ENCODE measurements at regions not wholly inside any gene's neighbourhood (a gene's known extent, or its start where the extent isn't known, plus 50 kb on each side); places are given as distances from the start of the nearest gene placed in this dataset.

DNA sequence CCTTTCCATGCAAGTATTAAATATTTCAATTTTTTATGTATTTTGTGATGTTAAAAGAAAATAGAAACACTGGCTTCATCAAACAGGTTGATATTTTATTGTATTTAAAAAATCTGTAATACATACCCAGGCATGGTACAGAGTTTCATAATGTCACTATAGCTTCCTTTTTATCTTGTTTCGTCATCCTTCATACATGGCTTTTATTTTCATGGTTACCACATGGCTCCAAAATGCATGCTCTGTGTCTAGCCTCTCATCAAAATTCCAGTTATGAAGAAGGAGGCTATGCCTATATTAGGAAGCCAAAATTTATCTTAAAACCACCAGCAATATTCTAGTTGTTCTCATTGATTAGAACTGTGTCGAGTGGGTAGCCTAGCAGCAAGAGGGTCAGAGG is 464.8 kb downstream of the BTG1 start:
- no peak for FAIRE-seq
- TF ChIP-seq, protein P1, sequence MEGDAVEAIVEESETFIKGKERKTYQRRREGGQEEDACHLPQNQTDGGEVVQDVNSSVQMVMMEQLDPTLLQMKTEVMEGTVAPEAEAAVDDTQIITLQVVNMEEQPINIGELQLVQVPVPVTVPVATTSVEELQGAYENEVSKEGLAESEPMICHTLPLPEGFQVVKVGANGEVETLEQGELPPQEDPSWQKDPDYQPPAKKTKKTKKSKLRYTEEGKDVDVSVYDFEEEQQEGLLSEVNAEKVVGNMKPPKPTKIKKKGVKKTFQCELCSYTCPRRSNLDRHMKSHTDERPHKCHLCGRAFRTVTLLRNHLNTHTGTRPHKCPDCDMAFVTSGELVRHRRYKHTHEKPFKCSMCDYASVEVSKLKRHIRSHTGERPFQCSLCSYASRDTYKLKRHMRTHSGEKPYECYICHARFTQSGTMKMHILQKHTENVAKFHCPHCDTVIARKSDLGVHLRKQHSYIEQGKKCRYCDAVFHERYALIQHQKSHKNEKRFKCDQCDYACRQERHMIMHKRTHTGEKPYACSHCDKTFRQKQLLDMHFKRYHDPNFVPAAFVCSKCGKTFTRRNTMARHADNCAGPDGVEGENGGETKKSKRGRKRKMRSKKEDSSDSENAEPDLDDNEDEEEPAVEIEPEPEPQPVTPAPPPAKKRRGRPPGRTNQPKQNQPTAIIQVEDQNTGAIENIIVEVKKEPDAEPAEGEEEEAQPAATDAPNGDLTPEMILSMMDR (IDR thresholded peaks at IDR 0.05; ENCODE audit: insufficient read depth, missing control alignments) = no peak
- no peak for DNase-seq (ENCODE audit: insufficient read length, low spot score)

DNA sequence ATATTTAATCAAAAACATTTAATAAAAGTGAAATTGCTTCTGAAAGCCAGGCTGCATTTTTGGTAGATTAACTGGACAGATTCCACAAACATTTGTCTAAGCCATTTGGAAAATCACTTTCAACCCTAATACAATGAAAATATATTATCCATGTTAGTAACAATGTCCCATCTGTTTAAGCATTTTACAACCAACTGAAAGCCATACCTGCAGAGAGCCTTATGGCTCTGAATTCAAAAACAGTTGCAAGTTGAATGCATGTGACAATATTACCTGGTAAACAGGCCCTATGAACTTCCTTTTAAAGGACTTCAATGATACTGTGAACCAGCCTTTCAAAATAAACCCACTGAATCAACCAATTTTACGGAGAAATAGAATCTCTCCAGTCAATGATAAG is 468.1 kb downstream of the BTG1 start:
- TF ChIP-seq, protein P1 (IDR thresholded peaks at IDR 0.05; ENCODE audit: insufficient read depth, missing control alignments) = no peak
- FAIRE-seq = no peak
- no peak for DNase-seq (ENCODE audit: insufficient read length, low spot score)

DNA sequence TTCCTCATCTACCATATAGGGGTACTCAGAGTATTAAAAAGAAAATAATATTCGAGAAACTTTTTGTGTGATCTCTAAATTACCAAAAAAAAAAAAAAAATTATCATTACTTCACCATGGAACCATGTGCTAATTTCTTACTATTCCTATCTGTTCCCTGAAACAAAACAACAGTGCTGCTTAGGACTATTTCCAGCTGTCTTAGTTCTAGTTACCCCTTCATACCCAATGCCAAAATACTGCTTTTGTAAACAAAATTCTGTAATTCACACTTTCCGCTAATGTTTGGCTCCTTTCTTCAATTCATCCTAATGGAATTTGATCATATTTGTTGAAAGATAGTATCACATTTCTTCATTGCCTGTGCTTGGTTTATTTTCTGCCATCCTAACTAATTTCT is 470.2 kb downstream of the BTG1 start:
- FAIRE-seq = no peak
- TF ChIP-seq, protein P1 (IDR thresholded peaks at IDR 0.05; ENCODE audit: insufficient read depth, missing control alignments) = no peak
- DNase-seq (ENCODE audit: insufficient read length, low spot score) = no peak

DNA sequence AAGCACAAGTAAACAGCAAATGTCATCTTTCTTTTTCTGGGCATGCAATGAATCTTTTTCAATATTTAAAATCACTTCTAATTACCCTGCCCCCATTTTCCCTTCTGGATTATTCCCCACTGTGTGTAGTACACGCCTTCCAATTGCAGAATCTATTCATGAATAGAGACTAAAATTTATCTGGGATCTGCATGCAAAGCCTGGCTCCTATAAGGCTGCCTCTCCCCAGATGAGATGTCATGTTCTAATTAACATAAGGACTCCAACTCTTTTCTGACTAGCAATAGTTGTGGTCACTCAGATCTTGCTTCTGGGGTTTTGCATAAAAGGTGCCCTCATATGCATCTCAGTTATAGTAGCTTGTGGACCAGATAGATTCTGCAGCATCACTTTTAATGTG is 473.5 kb downstream of the BTG1 start:
- FAIRE-seq = no peak

DNA sequence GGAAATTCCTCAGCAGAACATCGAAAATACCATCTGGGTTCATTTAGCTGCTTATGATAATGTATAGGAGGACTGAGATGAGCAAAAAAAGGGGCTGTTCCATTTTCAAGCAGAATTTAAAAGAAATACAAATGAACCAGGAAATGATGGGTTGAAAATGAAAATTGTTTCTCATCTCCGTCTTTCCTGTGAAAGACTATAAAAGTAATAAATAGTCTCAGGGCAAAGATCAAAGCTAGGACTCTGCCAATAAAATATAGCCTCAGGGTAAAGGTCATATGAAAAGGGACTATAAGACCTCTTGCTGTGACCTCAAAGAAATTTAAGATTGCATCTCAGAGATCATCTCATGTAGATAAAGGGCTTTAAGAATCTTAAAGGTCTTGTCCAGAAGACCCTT is 478.0 kb downstream of the BTG1 start:
- FAIRE-seq (no peak), DNase-seq (ENCODE audit: insufficient read length, low spot score) (no peak)
- TF ChIP-seq, protein P1 (IDR thresholded peaks at IDR 0.05; ENCODE audit: insufficient read depth, missing control alignments) = no peak

More for the DNA sequence above, 473.5 kb downstream of the BTG1 start:
- TF ChIP-seq, protein P1 (IDR thresholded peaks at IDR 0.05; ENCODE audit: insufficient read depth, missing control alignments) = no peak
- DNase-seq (ENCODE audit: insufficient read length, low spot score) = no peak

DNA sequence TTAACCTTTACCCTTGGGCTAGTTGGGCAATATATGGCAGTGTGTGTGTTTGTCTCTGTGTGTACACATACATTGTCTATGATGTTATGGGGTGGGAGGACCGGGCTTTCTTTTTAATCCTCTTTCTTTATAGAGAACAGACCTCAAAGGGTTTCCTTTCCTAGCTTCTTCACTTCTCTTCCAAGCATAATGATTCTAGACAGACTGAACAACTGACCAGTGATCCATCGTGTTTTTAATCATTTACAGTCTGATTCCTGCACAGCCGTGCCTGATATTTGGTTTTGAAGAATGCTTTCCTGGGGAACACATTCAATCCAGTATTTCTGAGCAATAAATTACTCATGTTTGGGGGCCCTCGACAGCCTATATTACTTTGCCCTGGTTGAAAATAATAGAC is 481.1 kb upstream of the DCN start:
- FAIRE-seq (no peak), DNase-seq (ENCODE audit: insufficient read length, low spot score) (no peak)
- TF ChIP-seq, protein P1 (IDR thresholded peaks at IDR 0.05; ENCODE audit: insufficient read depth, missing control alignments) = no peak

DNA sequence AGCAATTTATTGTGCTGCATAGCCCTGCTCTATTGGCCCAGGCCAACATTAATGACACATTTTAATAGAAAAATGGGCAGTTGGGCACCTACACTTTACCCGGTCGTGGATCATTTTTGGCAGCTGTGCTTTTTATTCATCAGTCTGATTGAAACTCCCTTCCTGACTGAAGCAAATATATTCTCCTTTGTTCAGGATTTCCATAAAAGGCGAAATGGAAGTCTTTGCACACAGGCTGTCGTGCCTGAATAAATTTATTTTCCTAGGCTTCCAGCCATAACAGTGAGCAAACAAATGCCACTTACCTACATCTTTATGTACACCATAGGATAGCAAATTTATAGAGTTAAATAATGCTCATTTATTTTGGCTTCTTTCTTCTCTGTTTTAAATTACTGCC is 480.7 kb upstream of the DCN start:
- FAIRE-seq = no peak
- TF ChIP-seq, protein P1 (IDR thresholded peaks at IDR 0.05; ENCODE audit: insufficient read depth, missing control alignments) = no peak
- no peak for DNase-seq (ENCODE audit: insufficient read length, low spot score)

All from D721Med (cell line).